OCI-LY7 (cell line): ENCODE measurements at regions not wholly inside any gene's neighbourhood (a gene's known extent, or its start where the extent isn't known, plus 50 kb on each side); places are given as distances from the start of the nearest gene placed in this dataset.

ENCODE experiments used
- EZH2phosphoT487 ChIP-seq: fragments of 200-600 bp; sonication (generic); IDR thresholded peaks from 2 replicates; pipeline ENCODE4 v1.6.1; 2018; ENCODE audit warnings: low read depth, borderline replicate concordance, mild to moderate bottlenecking, mixed run types, antibody characterized with exemption, low read length, moderate library complexity, mixed read lengths
- TF ChIP-seq, protein P1 (sequence below): fragments of 200-600 bp; sonication (generic); conservative IDR thresholded peaks from 2 replicates; pipeline ENCODE4 v1.5.1; 2014; ENCODE audit warnings: mild to moderate bottlenecking, antibody characterized with exemption, low read length, moderate library complexity, mixed read lengths

DNA sequence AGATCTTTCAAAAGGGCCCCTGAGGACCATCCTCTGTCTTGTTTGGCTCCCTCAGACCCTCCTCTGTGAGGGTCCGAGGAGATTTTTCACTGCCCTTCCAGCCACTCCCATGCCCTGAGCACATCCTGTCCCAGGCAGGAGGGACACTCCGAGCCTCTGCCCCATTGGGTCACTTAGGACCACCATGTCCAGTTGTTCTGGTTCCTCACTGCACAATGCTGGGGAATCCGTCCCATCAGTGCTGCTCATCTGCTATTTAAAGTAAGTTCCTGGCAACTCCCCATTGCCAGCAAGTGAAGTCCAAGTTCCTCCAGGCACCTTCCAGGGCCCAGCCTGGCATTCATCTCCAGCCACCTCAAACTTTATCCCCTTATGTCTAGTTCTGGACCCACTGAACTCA is 117.5 kb upstream of the GRIK3 start:
- TF ChIP-seq EZH2phosphoT487 = no peak
- TF ChIP-seq, protein P1, sequence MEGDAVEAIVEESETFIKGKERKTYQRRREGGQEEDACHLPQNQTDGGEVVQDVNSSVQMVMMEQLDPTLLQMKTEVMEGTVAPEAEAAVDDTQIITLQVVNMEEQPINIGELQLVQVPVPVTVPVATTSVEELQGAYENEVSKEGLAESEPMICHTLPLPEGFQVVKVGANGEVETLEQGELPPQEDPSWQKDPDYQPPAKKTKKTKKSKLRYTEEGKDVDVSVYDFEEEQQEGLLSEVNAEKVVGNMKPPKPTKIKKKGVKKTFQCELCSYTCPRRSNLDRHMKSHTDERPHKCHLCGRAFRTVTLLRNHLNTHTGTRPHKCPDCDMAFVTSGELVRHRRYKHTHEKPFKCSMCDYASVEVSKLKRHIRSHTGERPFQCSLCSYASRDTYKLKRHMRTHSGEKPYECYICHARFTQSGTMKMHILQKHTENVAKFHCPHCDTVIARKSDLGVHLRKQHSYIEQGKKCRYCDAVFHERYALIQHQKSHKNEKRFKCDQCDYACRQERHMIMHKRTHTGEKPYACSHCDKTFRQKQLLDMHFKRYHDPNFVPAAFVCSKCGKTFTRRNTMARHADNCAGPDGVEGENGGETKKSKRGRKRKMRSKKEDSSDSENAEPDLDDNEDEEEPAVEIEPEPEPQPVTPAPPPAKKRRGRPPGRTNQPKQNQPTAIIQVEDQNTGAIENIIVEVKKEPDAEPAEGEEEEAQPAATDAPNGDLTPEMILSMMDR = no peak
